KMS-11 (cell line): ENCODE measurements at regions not wholly inside any gene's neighbourhood (a gene's known extent, or its start where the extent isn't known, plus 50 kb on each side); places are given as distances from the start of the nearest gene placed in this dataset.

ENCODE experiments used
- H2AFZ ChIP-seq: fragments of 200-600 bp; sonication (generic); 2 replicates; pipeline ENCODE4 v1.6.1; 2016; ENCODE audit warnings: antibody characterized with exemption, mixed run types, low read depth
- H3K27ac ChIP-seq: fragments of 200-600 bp; sonication (generic); 2 replicates; pipeline ENCODE4 v1.6.1; 2016; ENCODE audit warnings: mild to moderate bottlenecking, mixed run types
- H3K27me3 ChIP-seq: fragments of 200-600 bp; sonication (generic); 2 replicates; pipeline ENCODE4 v1.6.1; 2017; ENCODE audit warnings: mild to moderate bottlenecking, low read depth, mixed run types, moderate library complexity; ENCODE audit not compliant: insufficient read depth
- H3K36me3 ChIP-seq: fragments of 200-600 bp; sonication (generic); 2 replicates; pipeline ENCODE4 v1.6.1; 2017; ENCODE audit warnings: mild to moderate bottlenecking, mixed run types; ENCODE audit not compliant: insufficient read depth
- H3K4me1 ChIP-seq: fragments of 200-600 bp; sonication (generic); 2 replicates; pipeline ENCODE4 v1.6.1; 2016; ENCODE audit warnings: mild to moderate bottlenecking, low read depth, mixed run types; ENCODE audit not compliant: poor library complexity, severe bottlenecking
- H3K4me2 ChIP-seq: fragments of 200-600 bp; sonication (generic); 2 replicates; pipeline ENCODE4 v1.7.0; 2016; ENCODE audit warnings: mild to moderate bottlenecking, mixed run types
- H3K4me3 ChIP-seq: fragments of 200-600 bp; sonication (generic); IDR thresholded peaks from 2 replicates; pipeline ENCODE4 v1.6.1; 2017; ENCODE audit warnings: low read depth, low read length, mixed read lengths; ENCODE audit not compliant: insufficient read depth
- H3K79me2 ChIP-seq: fragments of 200-600 bp; sonication (generic); 2 replicates; pipeline ENCODE4 v1.6.1; 2016; ENCODE audit warnings: low read depth, mixed run types; ENCODE audit not compliant: insufficient read depth
- H3K9ac ChIP-seq: fragments of 200-600 bp; sonication (generic); 2 replicates; pipeline ENCODE4 v1.6.1; 2016; ENCODE audit warnings: mild to moderate bottlenecking, mixed run types
- H4K20me1 ChIP-seq: fragments of 200-600 bp; sonication (generic); 2 replicates; pipeline ENCODE4 v1.6.1; 2016; ENCODE audit warnings: mild to moderate bottlenecking, mixed run types; ENCODE audit not compliant: insufficient read depth
- TF ChIP-seq, protein P1 (sequence below): fragments of 200-600 bp; sonication (generic); conservative IDR thresholded peaks from 2 replicates; pipeline ENCODE4 v1.6.1; 2017; ENCODE audit warnings: low read depth, mild to moderate bottlenecking, antibody characterized with exemption, low read length, moderate library complexity, mixed read lengths

DNA sequence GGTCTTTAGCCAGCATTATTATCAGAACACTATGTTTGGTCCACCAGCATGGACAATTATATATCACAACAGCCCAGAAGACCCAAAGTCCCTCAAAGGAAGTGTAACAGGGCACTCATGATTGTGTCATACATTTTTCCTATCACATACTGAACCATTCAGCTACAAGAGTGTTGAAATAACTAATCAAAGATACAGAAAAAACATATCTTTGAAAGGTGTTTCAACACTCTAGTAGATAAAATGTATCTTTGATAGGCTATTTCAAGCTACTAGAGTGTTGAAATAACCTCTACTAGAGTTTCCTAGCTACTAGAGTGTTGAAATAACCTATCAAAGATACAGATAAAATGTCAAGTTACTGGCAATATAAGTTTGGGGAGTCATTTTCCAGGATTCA, 545.0 kb downstream of the PRR16 start:
- TF ChIP-seq, protein P1, sequence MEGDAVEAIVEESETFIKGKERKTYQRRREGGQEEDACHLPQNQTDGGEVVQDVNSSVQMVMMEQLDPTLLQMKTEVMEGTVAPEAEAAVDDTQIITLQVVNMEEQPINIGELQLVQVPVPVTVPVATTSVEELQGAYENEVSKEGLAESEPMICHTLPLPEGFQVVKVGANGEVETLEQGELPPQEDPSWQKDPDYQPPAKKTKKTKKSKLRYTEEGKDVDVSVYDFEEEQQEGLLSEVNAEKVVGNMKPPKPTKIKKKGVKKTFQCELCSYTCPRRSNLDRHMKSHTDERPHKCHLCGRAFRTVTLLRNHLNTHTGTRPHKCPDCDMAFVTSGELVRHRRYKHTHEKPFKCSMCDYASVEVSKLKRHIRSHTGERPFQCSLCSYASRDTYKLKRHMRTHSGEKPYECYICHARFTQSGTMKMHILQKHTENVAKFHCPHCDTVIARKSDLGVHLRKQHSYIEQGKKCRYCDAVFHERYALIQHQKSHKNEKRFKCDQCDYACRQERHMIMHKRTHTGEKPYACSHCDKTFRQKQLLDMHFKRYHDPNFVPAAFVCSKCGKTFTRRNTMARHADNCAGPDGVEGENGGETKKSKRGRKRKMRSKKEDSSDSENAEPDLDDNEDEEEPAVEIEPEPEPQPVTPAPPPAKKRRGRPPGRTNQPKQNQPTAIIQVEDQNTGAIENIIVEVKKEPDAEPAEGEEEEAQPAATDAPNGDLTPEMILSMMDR, result no peak
- Histone ChIP-seq H3K79me2 (no peaks in the 10 kb centered on the region), H3K9ac (no peak overlapping the region), H3K36me3 (no peaks in the 10 kb centered on the region), H4K20me1 (no peaks in the 10 kb centered on the region), H3K4me3 (no peak overlapping the region), H3K4me2 (no peak overlapping the region), H3K4me1 (no peaks in the 10 kb centered on the region), H2AFZ (no peak overlapping the region), H3K27me3 (no peaks in the 10 kb centered on the region), H3K27ac (no peak overlapping the region)

DNA sequence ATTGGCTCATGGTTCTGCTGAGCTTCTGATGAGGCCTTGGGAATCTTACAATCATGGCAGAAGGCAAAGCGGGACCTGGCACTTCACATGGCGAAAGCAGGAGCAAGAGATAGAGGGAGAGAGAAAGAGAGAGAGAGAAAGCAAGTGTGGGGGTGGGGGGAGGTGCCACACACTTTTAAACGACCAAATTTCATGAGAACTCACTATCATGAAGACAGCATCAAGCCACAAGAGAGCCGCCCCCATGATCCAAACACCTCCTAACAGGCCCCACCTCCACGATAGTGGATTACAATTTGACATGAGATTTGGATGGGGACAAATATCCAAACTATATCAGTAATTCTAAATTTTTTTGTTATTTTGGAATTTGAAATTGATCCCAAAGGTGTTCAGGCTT, 553.9 kb downstream of the PRR16 start:
- no peaks in the 10 kb centered on the region for H3K79me2 ChIP-seq

DNA sequence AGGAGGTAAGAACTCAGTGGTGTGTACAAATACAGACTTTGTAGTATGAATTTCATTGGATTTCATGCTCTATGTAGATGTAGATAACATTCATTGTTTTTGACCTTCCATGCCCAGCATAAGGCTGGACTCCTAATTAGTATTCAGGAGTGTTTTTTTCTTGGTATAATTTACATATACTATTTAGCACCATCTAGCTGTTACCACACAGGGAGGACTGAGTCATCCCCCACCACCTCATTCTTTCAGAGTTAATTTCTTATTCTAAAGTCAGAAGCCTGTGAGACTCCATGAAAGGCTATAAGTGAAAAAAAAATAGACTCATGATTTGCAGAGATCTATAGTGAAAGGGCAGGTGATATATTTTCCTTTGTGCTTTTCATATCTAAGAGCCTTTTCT, 555.0 kb downstream of the PRR16 start:
- Histone ChIP-seq H3K4me3 (no peak overlapping the region), H3K79me2 (no peaks in the 10 kb centered on the region), H3K36me3 (no peaks in the 10 kb centered on the region), H4K20me1 (no peaks in the 10 kb centered on the region), H3K9ac (no peak overlapping the region), H2AFZ (no peak overlapping the region), H3K4me2 (no peak overlapping the region), H3K27me3 (no peaks in the 10 kb centered on the region), H3K4me1 (no peaks in the 10 kb centered on the region), H3K27ac (no peak overlapping the region)
- TF ChIP-seq, protein P1, result no peak

More for the DNA sequence above, 553.9 kb downstream of the PRR16 start:
- Histone ChIP-seq H2AFZ (no peak overlapping the region), H3K4me3 (no peak overlapping the region), H3K36me3 (no peaks in the 10 kb centered on the region), H3K27me3 (no peaks in the 10 kb centered on the region), H3K27ac (no peak overlapping the region), H3K4me2 (no peak overlapping the region), H3K9ac (no peak overlapping the region), H3K4me1 (no peaks in the 10 kb centered on the region), H4K20me1 (no peaks in the 10 kb centered on the region)
- TF ChIP-seq, protein P1, result no peak

DNA sequence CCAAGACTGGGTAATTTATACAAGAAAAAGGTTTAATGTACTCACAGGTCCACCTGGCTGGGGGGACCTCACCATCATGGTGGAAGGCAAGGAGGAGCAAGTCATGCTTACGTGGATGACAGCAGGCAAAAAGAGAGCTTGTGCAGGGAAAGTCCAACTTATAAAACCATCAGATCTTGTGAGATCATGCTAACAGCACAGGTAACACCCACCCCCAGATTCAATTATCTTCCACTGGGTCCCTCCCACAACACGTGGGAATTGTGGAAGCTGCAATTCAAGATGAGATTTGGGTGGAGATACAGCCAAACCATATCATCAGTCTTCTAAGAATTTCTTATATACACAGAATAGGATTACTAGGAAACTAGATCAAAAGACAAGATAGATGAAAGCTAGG, 555.6 kb downstream of the PRR16 start:
- Histone ChIP-seq H3K4me2 (no peak overlapping the region), H3K4me3 (no peak overlapping the region), H3K27me3 (no peaks in the 10 kb centered on the region), H2AFZ (no peak overlapping the region), H4K20me1 (no peaks in the 10 kb centered on the region), H3K27ac (no peak overlapping the region), H3K9ac (no peak overlapping the region), H3K79me2 (no peaks in the 10 kb centered on the region), H3K4me1 (no peaks in the 10 kb centered on the region), H3K36me3 (no peaks in the 10 kb centered on the region)
- TF ChIP-seq, protein P1, result no peak
